Esophagus squamous epithelium (tissue), 5 donors: ENCODE measurements at regions not wholly inside any gene's neighbourhood (a gene's known extent, or its start where the extent isn't known, plus 50 kb on each side); places are given as distances from the start of the nearest gene placed in this dataset.

Experiments used
- DNase-seq: peaks from one replicate; lab custom pipeline; 2025; lab: John Stamatoyannopoulos, UW
- H3K27ac ChIP-seq, 4 donors: fragments of 200-600 bp; sonication (generic); one replicate each; pipeline ENCODE4 v1.5.1; 2016 to 2019; ENCODE audit warnings: mild to moderate bottlenecking in 1 of 4
- H3K27me3 ChIP-seq, 4 donors: fragments of 200-600 bp; sonication (generic); 1 replicate in 3 of 4; 2 replicates in 1 of 4; pipeline versions ENCODE4 v1.5.1 to v1.6.0; 2017 to 2021; ENCODE audit warnings: antibody characterized with exemption in 1 of 4
- H3K36me3 ChIP-seq, 3 donors: fragments of 200-600 bp; sonication (generic); one replicate each; pipeline ENCODE4 v1.5.1; 2016 to 2019
- H3K4me1 ChIP-seq, 3 donors: fragments of 200-600 bp; sonication (generic); one replicate each; pipeline ENCODE4 v1.5.1; 2017 to 2019
- H3K4me3 ChIP-seq, 4 donors: fragments of 200-600 bp; sonication (generic); 1 replicate in 3 of 4; 2 replicates in 1 of 4; pipeline ENCODE4 v1.5.1; 2016 to 2019; ENCODE audit warnings: mild to moderate bottlenecking in 2 of 4, moderate library complexity in 1 of 4
- H3K9me3 ChIP-seq, 3 donors: fragments of 200-600 bp; sonication (generic); one replicate each; pipeline ENCODE4 v1.5.1; 2016 to 2019
- CTCF ChIP-seq, 6 experiments: fragments of 450-650 bp in 4 of 6; fragments of 200-600 bp in 2 of 6; sonication (generic) in 2 of 6; IDR thresholded peaks; one replicate each; pipeline ENCODE4 v1.5.1; 2016 to 2019; ENCODE audit warnings: antibody characterized with exemption in 6 of 6, mild to moderate bottlenecking in 4 of 6, moderate library complexity in 4 of 6
- POLR2A ChIP-seq, 4 donors: fragments of 450-650 bp; IDR thresholded peaks; one replicate each; pipeline ENCODE4 v1.6.1; 2017; ENCODE audit warnings: antibody characterized with exemption in 4 of 4, mild to moderate bottlenecking in 4 of 4, moderate library complexity in 3 of 4
- WGBS, 2 donors: methylation state at CpG; one replicate each; pipeline ENCODE4 v1.1.5; 2018; 5-methylcytosine and 5-hydroxymethylcytosine counted together
- intact Hi-C: fragments of 100-400 bp; cut with DNase I; formaldehyde crosslinking; loops from one replicate; pipeline ENCODE4 v1.15.0; 2022
- donor health status: DM: yes; HTN: yes; CAD: no.

- Histone ChIP-seq H3K36me3 (no peaks in the 10 kb centered on the region), H3K4me1 (peaks cover 0 to 11% (median 0%) of the 10 kb centered on the region in 3 donors), H3K27ac (no peak overlapping the region), H3K9me3 (no peaks in the 10 kb centered on the region), H3K4me3 (peak overlapping the region in 3 of 4 donors; percentile 20 to 53 (median 22)), H3K27me3 (no peaks in the 10 kb centered on the region)
- intact Hi-C loops, result no loop called here
- DNase-seq, result no peak
- no peak for TF ChIP-seq POLR2A (IDR thresholded peaks at IDR 0.05)
- no peak for TF ChIP-seq CTCF (IDR thresholded peaks at IDR 0.05)
- WGBS, 2 donors, result 82 to 87% methylated on average over 5 of the region's 5 CpGs
These were observed 454.5 kb upstream of the ZNF608 start for GRCh38 chr5:125200866-125201373.

- Histone ChIP-seq H3K27me3 (no peaks in the 10 kb centered on the region), H3K36me3 (no peaks in the 10 kb centered on the region), H3K4me3 (no peak overlapping the region), H3K4me1 (peaks cover 0 to 11% (median 0%) of the 10 kb centered on the region in 3 donors), H3K27ac (no peak overlapping the region), H3K9me3 (no peaks in the 10 kb centered on the region)
- 82 to 86% methylated on average over 3 of the region's 3 CpGs for WGBS, 2 donors
- TF ChIP-seq POLR2A (IDR thresholded peaks at IDR 0.05) (no peak), CTCF (IDR thresholded peaks at IDR 0.05) (no peak)
- no peak for DNase-seq
- intact Hi-C loops, result no loop called here
These were observed 455.1 kb upstream of the ZNF608 start for GRCh38 chr5:125201446-125202052.

GRCh38 chr5:125202353-125202752 is 455.9 kb upstream of the ZNF608 start:
- TF ChIP-seq POLR2A (IDR thresholded peaks at IDR 0.05) (no peak), CTCF (IDR thresholded peaks at IDR 0.05) (no peak)
- no peaks in the 10 kb centered on the region for H3K27me3 ChIP-seq
- intact Hi-C loops, result no loop called here
- DNase-seq, result no peak
- H3K4me1 ChIP-seq, result peaks cover 0 to 11% (median 0%) of the 10 kb centered on the region in 3 donors
- no peak overlapping the region for H3K27ac ChIP-seq
- H3K36me3 ChIP-seq, result no peaks in the 10 kb centered on the region
- H3K9me3 ChIP-seq, result no peaks in the 10 kb centered on the region
- H3K4me3 ChIP-seq, result no peak overlapping the region
- 73 to 88% methylated on average over 1 of the region's 1 CpG for WGBS, 2 donors

GRCh38 chr5:125202871-125203438 is 456.5 kb upstream of the ZNF608 start:
- WGBS, 2 donors, result 87 to 90% methylated on average over 2 of the region's 2 CpGs
- peaks cover 0 to 11% (median 0%) of the 10 kb centered on the region in 3 donors for H3K4me1 ChIP-seq
- no peaks in the 10 kb centered on the region for H3K27me3 ChIP-seq
- H3K27ac ChIP-seq, result no peak overlapping the region
- H3K36me3 ChIP-seq, result no peaks in the 10 kb centered on the region
- no peaks in the 10 kb centered on the region for H3K9me3 ChIP-seq
- TF ChIP-seq POLR2A (IDR thresholded peaks at IDR 0.05) (no peak), CTCF (IDR thresholded peaks at IDR 0.05) (no peak)
- intact Hi-C loops, result no loop called here
- H3K4me3 ChIP-seq, result no peak overlapping the region
- DNase-seq, result no peak

- H3K4me1 ChIP-seq, result peaks cover 0 to 3% (median 0%) of the 10 kb centered on the region in 3 donors
- H3K4me3 ChIP-seq, result no peak overlapping the region
- no peak overlapping the region for H3K27ac ChIP-seq
- no peak for DNase-seq
- H3K27me3 ChIP-seq, result no peaks in the 10 kb centered on the region
- WGBS, 2 donors, result 23 to 85% methylated on average over 2 of the region's 2 CpGs
- no peaks in the 10 kb centered on the region for H3K9me3 ChIP-seq
- intact Hi-C loops, result no loop called here
- TF ChIP-seq POLR2A (IDR thresholded peaks at IDR 0.05), result no peak
- TF ChIP-seq CTCF (IDR thresholded peaks at IDR 0.05), result no peak
- H3K36me3 ChIP-seq, result no peaks in the 10 kb centered on the region
These were observed 457.5 kb upstream of the ZNF608 start for GRCh38 chr5:125203912-125204311.
